Fibroblast of skin of abdomen (primary cell): ENCODE measurements at regions not wholly inside any gene's neighbourhood (a gene's known extent, or its start where the extent isn't known, plus 50 kb on each side); places are given as distances from the start of the nearest gene placed in this dataset.
"Not testable (repeated sequence)": the region's sequence is repeated elsewhere in the genome, so short reads cannot be mapped to it uniquely, and the experiment has no call there.

Experiments
- DNase-seq: peaks from one replicate; pipeline ENCODE4 v3.0.0-alpha.2; 2013

DNA sequence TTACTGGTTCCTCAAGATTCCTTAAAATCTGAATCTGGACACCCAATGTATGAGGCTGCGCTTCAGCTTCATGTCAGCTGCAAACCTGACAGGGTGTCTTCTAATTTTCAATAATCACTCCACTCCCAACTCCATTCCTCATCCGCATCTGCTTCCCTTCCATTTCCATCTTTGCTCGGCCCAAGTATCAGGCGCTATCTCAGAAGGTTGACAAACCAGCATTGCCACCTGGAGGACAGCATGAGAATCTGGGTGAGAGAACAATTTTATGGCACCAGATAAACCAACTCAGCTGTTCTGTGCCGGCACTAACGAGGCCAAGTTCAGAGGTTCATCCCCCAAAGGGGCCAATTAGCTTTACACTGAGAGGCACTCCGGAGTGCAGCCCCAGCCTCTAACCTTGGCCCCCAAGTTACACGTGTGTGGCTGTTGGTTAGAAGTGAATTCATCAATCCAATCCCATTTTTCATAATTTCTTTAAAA lies 79.1 kb upstream of the LMO2 start:
- peak; percentile 64 for DNase-seq

DNA sequence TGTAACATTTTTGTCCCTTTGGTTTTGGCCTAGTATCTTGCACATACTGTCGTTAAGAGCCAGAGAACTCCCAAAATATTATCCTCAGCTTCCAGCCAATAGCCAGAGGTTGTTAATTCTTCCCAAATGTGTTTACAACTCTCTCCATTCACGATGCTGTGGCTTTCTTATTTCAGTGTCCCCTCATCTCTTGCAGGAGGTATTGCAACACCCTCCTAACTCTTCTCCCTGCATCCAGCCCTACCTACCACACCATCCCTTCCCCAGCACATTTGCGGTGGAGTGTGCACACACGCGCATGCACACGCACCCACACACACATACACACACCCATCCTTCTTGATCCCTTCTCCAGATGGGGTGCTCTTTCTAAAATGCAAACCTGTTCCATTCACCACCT lies 75.6 kb upstream of the LMO2 start:
- DNase-seq, result no peak

DNA sequence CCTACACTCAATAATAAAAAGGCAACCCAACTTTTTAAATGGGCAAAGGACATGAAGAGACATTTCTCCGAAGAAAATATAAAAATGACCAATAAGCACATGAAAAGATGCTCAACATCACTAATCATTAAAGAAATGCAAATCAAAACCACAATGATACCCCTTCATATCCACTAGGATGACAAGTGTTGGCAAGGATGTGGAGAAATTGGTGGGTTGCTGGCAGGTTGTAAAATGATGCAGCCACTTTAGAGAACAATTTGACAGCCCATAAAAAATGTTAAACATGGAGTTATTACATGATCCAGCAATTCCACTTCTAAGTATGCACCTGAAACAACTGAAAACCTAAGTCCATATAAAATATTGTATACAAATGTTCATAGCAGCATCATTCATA lies 73.2 kb upstream of the LMO2 start:
- no peak for DNase-seq

DNA sequence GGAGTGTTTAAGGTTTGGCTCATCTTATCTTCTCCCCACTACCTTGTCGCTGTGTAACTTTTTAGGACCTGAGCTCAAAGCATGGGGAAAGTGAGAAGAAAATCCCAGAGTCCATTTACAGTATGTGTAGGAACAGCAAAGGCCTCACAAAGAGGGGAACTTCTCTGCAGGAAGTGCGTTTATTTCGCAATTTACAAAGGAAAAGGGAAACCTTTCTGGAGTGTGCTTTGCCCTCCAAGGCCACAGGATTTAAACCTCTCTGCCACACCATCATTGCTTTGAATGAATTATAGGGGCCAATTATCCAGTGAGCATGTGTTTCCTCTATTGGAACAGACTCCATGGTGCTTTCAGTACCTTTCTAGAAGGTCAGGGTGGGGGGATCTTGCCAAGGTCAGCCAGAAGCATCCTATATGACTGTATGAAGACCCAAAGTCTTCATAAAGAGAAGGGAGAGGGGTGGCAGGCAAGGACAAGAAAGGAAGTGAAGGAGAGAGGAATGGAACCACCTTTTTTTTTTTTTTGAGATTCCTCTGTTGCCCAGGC lies 68.1 kb upstream of the LMO2 start:
- DNase-seq, result no peak

DNA sequence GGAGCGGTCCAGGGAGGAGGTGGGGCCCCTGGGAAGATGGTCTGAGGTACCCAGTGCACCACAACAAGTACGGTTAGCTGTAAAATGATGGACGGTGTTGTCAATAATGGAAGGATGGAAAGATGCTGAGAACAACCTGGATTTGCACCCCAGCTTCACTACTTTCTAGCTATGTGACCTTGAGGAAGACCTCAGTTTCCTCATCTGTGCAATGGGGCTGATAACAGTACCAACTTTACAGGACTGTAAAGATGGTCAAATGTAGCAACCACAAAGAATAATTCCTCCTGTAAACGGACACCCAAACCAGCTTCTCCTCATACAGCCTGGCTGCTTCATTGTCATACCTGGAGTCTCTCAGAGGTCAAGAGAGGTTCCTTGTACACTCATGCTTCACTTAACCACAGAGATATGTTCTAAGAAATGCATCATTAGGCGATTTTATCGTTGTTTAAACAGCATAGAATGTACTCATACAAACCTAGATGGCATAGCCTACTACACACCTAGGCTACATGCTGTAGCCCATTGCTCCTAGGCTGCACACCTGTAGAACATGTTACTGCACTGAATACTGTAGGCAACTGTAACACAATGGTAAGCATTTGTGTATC lies 65.5 kb upstream of the LMO2 start:
- DNase-seq, result no peak

DNA sequence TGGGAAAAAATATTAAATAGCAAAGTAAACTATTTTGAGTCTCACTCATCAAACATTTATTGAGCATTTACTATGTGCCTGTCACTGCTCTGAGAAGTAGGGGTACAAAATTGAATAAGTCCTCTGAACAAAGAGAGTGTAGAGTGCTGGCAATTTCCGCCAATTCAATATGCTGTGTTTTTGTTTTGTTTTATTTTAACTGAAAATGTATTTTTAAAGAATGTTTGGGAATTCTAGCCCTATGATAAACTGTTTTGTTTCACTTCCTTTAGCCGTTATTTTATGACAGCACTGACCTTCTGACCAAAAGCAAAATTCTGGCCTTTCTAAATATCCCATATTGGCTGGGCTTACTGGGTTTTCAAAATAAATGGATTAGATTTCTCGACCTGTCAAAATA lies 64.7 kb upstream of the LMO2 start:
- DNase-seq, result no peak

DNA sequence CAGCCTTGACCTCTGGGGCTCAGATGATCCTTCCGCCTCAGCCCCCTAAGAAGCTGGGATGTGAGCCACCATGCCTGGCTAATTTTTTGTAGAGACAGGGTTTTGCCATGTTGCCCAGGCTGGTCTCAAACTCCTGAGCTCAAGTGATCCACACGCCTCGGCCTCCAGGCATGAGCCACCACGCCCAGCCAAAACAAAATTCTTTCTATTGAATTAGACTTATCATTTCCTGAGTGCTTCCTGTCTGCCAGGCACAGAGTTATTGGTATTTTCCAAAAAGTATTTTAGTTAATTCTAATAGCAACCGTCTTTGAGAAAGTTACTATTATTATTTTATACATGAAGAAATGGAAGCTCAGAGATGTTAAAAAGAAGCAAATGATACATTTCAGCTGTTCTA lies 61.4 kb upstream of the LMO2 start:
- no peak for DNase-seq

DNA sequence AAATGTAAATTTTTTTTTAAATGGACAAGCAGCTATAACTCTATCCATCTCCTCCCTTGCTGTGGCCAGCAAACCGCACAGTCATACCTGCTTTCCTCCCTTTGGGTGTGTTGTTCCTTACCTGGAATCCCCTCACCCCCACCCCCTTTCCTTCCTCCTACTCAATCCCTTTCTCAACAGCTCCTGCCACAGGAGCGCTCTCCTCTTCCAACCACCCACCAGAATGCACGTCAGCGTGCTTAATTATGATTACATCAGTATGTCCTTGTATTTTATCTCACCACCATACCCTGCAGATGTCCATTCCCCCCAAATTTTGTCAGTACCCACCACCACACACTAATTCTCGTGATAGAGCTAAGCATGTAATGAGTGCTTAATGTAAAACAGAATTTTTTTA lies 60.9 kb upstream of the LMO2 start:
- DNase-seq, result no peak

DNA sequence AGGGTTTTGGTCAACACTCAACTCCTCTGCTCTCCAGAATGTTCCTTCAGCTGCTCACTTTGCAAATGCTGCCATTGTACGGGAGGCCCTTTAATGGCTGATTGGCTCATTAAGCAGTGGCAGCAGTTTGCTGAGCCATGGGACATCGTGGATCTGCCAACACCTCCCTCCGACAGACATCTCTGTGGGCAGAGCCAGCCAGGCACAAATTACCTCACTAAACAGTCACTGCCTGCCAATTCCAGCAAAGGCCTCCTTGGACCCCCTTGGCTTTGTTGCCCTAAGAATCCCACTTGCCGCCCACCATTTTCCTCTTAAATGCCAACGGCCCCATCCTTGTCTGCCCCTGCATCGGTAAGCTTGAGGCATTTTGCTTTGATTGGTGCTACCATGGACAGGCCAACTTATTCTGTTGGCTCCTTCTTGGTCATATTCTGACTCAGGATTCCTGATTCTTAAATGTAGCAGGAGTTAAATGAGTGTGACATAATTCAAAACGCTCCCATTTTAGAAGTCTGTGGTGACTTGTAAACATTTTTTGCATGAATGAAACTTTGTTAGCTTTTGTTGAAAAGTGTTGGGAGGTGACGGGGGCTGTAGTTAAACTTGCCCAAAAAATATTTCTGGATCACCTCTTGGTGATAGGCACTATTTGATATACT lies 57.5 kb upstream of the LMO2 start:
- no peak for DNase-seq

DNA sequence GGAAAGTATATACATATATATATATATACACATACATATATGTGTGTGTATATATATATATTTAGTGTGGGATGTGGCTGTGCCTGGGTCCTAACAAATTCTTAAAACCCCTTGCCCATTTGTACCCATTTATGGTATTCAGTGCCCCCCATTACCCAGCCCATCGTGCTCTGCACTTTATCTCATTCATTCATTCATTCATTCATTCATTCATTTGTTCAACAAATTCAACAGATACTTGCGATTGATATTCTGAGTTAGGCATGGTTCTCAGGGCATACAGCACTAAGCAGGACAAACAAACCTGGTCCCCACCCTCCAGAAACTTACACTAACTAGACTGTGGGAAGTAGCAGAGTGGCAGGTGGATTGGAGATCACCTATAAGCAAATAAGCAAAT lies 56.6 kb upstream of the LMO2 start:
- DNase-seq, result no peak

DNA sequence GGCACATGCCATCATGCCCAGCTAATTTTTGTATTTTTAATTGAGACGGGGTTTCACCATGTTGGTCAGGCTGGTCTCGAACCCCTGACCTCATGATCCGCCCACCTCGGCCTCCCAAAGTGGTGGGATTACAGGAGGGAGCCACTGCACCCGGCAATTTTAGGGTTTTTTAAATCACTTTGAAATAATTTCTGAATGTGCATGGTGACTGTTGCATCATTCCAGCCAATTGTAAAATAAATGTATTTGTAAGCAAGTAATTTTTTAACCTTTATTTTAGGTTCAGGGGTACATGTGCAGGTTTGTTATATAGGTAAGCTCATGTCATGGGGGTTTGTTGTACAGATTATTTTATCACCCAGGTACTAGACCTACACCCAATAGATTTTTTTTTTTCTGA lies 56.0 kb upstream of the LMO2 start:
- DNase-seq, result not testable (repeated sequence)

DNA sequence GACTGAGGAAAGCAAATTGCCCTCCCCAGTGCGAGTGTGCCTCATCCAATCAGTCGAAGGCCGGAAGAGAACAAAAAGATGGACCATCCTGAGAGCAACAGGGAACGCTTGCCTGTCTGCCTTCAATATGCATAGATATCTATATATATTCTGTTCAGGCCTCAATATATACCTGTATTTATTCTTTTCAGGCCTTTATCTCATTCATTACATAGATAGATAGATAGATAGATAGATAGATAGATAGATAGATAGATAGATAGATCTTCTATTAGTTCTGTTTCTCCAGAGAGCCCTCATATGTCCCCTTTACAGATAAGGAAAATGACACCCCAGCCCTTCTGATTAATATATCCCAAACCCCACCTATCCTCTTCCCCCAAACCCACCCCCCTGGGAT lies 55.1 kb upstream of the LMO2 start:
- DNase-seq, result no peak

DNA sequence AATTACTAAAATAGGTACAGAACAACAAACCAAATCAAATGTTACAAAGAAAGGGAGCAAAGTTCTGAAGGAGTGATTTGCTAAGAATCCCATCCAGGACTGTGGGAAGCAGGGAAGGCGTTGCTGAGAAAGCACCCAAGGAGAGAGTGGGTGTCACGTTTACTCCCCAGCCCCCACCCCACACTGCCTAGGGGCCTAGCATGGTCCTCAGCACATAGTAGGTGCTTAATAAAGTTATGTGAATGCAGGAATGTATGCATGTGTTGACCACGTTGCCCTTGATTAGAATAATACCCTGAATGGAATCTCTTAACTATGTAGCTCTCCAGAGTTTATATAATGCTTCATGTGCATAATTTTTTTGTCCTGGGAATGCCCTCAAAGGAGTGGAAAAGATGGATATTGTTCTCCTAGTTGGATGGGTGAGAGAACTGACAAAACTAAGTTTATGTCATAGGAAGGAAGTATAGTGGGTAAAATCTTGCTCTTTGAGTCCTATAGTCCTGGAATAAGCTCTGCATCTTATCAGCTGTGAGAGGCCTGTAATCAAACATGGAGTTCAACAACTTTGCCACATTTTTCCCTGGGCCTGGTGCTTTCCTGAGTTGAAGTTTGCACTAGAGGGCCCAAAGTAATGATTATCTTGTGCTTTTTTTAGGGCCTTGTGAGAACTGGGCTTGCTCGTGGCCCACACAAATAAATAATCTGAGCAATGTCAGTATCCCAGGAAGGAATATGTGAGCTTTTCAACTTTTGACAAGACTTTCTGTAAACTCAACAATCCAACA lies 53.8 kb upstream of the LMO2 start:
- DNase-seq, result no peak

DNA sequence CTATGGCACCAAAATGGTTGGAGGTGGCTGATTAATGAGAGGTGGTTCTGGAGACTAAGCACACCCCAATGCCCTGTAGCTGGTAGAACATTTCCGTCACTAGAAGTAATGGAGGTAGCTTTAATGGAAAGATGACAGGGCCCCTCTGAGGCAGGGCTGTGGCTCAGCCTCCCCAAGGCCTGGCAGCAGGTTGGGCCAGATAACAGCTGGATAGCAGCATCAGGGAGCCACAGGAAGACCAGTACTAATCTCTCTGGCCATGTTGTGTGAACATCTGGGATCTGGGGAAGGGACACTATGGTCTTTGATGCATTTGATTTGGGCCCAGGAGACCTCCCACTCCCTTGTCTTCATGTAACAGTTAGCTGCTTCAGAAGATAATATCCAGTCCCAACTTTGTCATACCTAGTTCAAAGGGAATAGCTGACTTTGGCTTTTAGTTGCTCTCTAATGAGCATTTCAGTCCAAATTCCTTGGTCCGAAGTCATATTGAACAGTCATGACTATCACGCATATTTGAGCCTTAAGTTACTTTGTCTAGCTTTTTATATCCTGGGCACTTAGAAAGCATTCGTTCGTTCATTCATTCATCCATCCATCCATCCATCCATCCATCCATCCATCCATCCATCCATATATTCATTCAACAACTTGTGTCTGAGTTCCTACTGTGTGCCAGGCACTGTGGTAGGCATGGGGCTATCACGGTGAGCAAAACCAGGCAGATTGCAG lies 53.0 kb upstream of the LMO2 start:
- no peak for DNase-seq

DNA sequence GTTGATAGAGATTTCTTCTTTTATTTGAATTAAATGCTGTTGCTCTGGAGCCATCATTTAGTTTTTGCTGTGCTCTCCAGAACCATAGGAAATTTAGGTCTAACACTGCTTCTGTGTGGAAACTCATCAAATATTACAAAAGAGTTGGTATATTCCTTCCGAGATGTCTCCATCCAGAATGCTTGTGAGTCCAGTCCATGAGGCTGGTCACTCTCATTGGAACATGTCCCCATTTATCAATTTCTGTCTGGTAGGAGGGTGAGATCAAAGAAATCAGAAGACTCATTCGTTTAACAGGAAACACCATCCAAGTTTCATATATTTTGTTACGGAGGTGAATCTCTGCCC lies 52.4 kb upstream of the LMO2 start:
- no peak for DNase-seq

DNA sequence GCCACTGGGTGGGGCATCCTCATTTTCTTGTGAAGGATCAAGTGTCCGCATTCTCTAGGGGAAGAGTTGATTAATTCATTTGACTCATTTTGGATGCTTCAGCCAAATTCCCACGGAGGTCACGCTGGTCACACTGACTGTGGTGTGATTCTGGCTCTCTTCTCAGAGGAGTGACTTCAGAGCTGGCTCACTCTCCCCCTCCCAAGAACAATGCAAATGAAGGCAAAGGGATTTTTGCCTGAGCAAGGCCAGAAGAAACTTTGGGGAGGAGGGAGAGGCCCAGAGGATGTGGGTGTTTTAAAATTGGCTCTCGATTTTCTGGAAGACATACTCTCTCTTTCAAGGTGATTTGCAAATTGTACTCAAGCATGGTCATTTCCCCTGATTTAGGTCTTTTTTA lies 51.1 kb upstream of the LMO2 start:
- peak; percentile 56 for DNase-seq

DNA sequence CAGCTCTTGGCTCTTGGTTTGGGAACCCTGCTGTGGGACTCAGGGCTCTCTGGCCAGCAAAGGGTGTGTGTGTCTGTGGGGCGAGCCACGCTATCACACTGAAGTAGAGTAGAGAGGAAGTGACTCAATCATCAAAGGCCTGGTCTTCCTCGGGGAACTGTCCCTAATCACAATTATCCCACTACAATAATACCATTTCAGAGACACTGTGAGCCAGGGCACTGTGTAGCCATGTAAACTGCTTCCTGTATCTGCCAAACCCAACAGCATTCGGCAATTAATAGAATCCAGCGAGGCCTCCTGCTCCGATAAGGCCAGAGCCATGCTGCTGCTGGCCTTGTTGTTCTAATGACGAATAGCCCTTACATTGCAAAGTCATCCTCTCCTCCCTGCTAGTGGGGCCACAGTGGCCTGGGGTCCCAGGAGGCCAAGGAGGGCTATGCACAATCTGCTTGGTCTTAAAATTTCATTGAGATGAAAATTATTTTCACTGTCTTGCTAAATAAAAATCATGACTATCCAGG lies 49.8 kb upstream of the LMO2 start:
- no peak for DNase-seq
